Activated naive CD8-positive, alpha-beta T cell treated with anti-CD3 and anti-CD28 coated beads, Interleukin-2, amount 10 ng/mL, durations not matched to agents 7 days and 5 days (primary cell): ENCODE measurements at regions not wholly inside any gene's neighbourhood (a gene's known extent, or its start where the extent isn't known, plus 50 kb on each side); places are given as distances from the start of the nearest gene placed in this dataset.

ENCODE experiments used
- ATAC-seq: fragments of 150-1000 bp; cut with Tn5 transposase; one replicate; pipeline ENCODE4 v1.10.0; 2021; ENCODE audit warnings: low read depth, moderate library complexity
- POLR2A ChIA-PET: fragments of 350-600 bp; sonication (Branson Sonifier 250); formaldehyde crosslinking; loops from one replicate; lab custom pipeline; 2021; ENCODE audit warnings: antibody characterized with exemption; lab: Charles Lee
- DNase-seq: peaks from one replicate; pipeline ENCODE4 v3.0.0; 2021
- H3K27ac Mint-ChIP-seq: one replicate; pipeline ENCODE4 v1.8.0; 2022; ENCODE audit warnings: mild to moderate bottlenecking, mixed read lengths
- H3K27me3 Mint-ChIP-seq: one replicate; pipeline ENCODE4 v1.8.0; 2022; ENCODE audit warnings: mild to moderate bottlenecking, moderate library complexity, mixed read lengths
- H3K36me3 Mint-ChIP-seq: one replicate; pipeline ENCODE4 v1.8.0; 2021; ENCODE audit warnings: mild to moderate bottlenecking, mixed read lengths
- H3K4me1 Mint-ChIP-seq: one replicate; pipeline ENCODE4 v1.8.0; 2021; ENCODE audit warnings: mixed read lengths
- H3K4me3 Mint-ChIP-seq: one replicate; pipeline ENCODE4 v1.8.0; 2022; ENCODE audit warnings: mild to moderate bottlenecking, moderate library complexity, mixed read lengths
- H3K9me3 Mint-ChIP-seq: one replicate; pipeline ENCODE4 v1.8.0; 2021; ENCODE audit warnings: mixed read lengths

DNA sequence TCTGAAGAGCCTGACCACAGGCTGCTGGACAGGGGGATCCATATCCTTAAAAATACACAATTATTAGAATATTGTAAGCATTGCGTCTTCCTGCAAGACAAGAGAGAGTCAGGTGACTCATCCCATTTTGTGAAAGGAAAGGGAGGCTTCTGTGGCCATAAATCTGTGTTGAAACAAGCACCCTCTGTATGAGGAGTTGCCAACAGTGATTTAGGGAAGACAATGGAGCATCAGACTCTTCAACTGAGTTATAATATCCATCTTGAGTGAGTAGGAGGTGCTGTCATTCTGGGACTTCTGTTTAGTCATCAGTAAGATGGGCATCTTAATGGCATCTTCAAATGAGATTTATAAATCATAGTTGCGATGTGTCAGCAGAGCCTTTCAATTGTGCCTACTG lies 554.5 kb downstream of the AACS start:
- DNase-seq (no peak), ATAC-seq (no peak)
- Mint-ChIP-seq H3K4me3 (no peak overlapping the region), H3K27me3 (no peaks in the 10 kb centered on the region), H3K36me3 (no peaks in the 10 kb centered on the region), H3K4me1 (no peaks in the 10 kb centered on the region), H3K27ac (no peak overlapping the region), H3K9me3 (peaks cover 1% of the 10 kb centered on the region)
- POLR2A ChIA-PET, result no interaction called here

DNA sequence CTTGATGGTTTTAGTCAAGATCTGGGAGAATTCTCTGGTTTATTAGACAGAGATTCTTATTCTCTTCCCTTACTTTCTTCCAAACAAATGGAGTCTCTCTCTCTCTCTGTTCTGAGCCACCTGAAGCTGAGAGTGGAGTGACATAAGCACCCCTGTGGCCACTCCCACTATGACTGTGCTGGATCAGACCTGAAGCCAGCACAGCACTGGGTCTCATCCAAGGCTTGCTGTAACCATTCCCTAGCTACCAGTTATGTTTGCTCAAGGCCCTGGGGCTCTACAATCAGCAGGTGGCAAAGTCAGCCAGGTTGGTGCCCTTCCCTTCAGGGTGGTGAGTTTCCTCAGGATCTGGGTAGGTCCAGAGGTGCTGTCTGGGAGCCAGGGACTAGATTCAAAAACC lies 568.5 kb downstream of the AACS start:
- no peak for DNase-seq
- Mint-ChIP-seq H3K27me3 (no peaks in the 10 kb centered on the region), H3K4me1 (no peaks in the 10 kb centered on the region), H3K36me3 (no peaks in the 10 kb centered on the region), H3K9me3 (no peaks in the 10 kb centered on the region), H3K27ac (no peak overlapping the region), H3K4me3 (no peak overlapping the region)
- ATAC-seq, result no peak
- POLR2A ChIA-PET, result no interaction called here

DNA sequence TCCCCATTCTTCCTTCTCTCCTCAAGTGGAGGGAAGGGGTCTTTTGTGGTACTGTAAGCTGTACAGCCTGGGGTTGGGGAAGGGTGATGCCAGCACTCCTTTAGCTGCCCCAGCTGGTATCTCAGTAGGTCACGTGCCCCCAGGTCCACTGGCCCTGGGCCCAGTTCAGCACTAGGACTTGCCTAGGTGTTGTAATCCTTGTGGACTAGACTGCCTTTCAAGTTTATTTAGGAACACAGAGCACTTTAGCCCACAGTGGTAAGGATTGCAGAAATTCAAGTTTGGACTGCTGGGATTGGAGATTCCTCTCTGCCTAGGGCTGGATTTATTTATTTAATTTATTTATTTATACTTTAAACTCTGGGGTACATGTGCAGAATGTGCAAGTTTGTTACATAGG lies 569.6 kb downstream of the AACS start:
- no peak overlapping the region for H3K4me3 Mint-ChIP-seq
- DNase-seq (no peak), ATAC-seq (no peak)
- H3K4me1 Mint-ChIP-seq, result no peaks in the 10 kb centered on the region
- H3K9me3 Mint-ChIP-seq, result no peaks in the 10 kb centered on the region
- POLR2A ChIA-PET, result no interaction called here
- H3K27me3 Mint-ChIP-seq, result no peaks in the 10 kb centered on the region
- no peak overlapping the region for H3K27ac Mint-ChIP-seq
- no peaks in the 10 kb centered on the region for H3K36me3 Mint-ChIP-seq

DNA sequence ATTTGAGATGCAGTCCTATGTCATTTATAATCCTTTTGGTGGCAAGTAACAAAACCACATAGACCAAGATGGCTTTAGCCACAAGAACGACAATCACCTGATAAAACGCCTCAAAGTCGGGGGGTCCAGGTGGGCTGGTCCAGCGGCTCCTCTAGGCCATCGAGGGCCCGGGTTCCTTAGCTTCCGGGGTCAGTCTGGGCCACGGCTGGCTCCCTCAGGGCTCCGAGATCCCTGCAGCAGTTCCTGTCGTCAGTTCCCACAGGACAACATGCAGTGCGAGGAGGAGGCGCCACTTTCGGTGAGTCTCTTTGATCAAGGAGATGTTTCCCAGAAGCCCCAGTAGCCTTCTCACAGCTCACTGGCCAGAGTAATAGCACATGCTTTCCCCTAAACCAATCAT lies 574.6 kb downstream of the AACS start:
- no peak for DNase-seq
- no peaks in the 10 kb centered on the region for H3K9me3 Mint-ChIP-seq
- no peaks in the 10 kb centered on the region for H3K4me1 Mint-ChIP-seq
- H3K36me3 Mint-ChIP-seq, result no peaks in the 10 kb centered on the region
- no peaks in the 10 kb centered on the region for H3K27me3 Mint-ChIP-seq
- POLR2A ChIA-PET, result no interaction called here
- H3K27ac Mint-ChIP-seq, result no peak overlapping the region
- ATAC-seq, result no peak
- H3K4me3 Mint-ChIP-seq, result no peak overlapping the region

DNA sequence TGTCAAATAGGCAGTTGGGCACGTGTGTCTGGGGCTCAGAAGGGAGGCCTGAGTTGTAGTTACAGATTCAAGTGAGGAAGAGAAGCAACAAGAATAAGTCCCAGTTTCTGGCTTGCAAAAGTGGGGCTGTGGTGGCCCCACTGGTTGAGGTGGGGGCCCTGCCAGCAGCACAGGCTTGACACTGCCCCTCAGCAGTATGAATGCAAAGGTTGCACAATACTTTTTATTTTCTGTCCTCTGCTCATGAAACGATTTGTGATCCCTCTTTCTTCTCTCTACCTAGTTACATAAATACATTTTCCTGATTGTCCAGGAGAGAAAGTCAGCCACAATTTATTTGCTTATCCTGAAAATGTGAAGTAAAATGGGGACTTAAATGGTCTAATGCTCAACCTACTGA lies 577.8 kb downstream of the AACS start:
- H3K27ac Mint-ChIP-seq, result no peak overlapping the region
- POLR2A ChIA-PET, result no interaction called here
- H3K4me3 Mint-ChIP-seq, result no peak overlapping the region
- H3K4me1 Mint-ChIP-seq, result no peaks in the 10 kb centered on the region
- no peaks in the 10 kb centered on the region for H3K9me3 Mint-ChIP-seq
- DNase-seq (no peak), ATAC-seq (no peak)
- no peaks in the 10 kb centered on the region for H3K27me3 Mint-ChIP-seq
- no peaks in the 10 kb centered on the region for H3K36me3 Mint-ChIP-seq

DNA sequence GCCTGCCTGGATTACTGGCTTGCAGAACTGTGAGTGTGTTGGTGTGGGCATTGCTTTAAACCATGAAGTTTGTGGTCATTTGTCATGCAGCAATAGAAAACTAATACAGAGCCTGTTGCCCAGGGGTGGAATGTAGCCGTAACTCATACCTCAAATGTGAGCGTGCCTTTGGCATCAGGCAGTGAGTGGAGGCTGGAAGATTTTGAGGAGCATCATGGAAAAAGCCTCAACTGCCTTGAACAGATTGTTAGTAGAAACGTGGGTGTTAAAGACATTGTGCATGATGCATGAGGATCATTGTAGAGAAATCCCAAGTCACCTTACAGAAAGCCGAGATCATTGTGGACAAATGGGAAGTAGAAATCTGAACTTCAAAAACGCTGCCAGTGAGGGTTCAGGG lies 580.5 kb downstream of the AACS start:
- H3K27me3 Mint-ChIP-seq, result no peaks in the 10 kb centered on the region
- no peaks in the 10 kb centered on the region for H3K36me3 Mint-ChIP-seq
- no peaks in the 10 kb centered on the region for H3K4me1 Mint-ChIP-seq
- no peak overlapping the region for H3K4me3 Mint-ChIP-seq
- H3K9me3 Mint-ChIP-seq, result no peaks in the 10 kb centered on the region
- H3K27ac Mint-ChIP-seq, result no peak overlapping the region
- POLR2A ChIA-PET, result no interaction called here
- no peak for DNase-seq
- ATAC-seq, result no peak

DNA sequence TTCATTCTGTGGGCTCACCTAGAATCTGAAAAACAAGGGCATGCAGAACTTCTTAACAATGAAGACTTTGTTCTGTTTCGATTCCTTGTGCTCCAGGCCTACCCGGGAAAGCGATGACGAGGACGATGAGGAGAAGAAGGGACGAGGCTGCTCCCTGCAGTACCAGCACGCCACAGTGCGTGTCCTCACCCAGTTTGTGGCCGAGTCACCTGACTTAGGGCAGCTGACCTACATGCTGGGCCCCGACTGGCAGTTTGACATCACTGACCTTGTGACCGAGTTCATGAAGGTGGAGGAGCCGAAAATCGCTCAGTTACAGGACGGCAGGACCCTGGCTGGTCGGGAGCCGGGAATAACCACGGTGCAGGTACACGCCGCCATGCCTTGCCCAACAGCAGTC lies 585.4 kb downstream of the AACS start:
- Mint-ChIP-seq H3K36me3 (no peaks in the 10 kb centered on the region), H3K27ac (no peak overlapping the region), H3K4me1 (no peaks in the 10 kb centered on the region), H3K27me3 (no peaks in the 10 kb centered on the region), H3K4me3 (no peak overlapping the region), H3K9me3 (peaks cover 3% of the 10 kb centered on the region)
- POLR2A ChIA-PET, result no interaction called here
- DNase-seq (no peak), ATAC-seq (no peak)

DNA sequence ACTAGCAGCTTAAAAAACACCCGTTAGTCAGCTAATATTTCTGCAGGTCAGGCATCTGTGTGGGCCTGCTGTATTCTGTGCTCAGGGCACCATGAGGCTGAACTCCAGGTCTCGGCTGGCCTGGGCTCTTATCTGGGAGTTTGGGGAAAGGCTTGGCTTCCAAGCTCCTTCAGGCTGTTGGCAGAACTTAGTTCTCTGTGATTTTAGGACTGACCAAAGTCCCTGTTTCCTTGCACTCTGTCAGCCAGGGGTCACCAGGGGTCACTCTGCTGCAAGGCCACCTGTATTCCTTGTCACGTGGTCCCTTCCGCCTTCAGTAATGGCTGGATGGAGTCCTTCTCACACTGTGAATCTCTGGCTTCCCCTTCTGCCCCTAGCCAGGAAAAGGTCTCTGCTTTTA lies 586.4 kb downstream of the AACS start:
- ATAC-seq (no peak), DNase-seq (no peak)
- Mint-ChIP-seq H3K27me3 (no peaks in the 10 kb centered on the region), H3K4me3 (no peak overlapping the region), H3K9me3 (peaks cover 3% of the 10 kb centered on the region), H3K36me3 (no peaks in the 10 kb centered on the region), H3K4me1 (no peaks in the 10 kb centered on the region), H3K27ac (no peak overlapping the region)
- POLR2A ChIA-PET, result no interaction called here

DNA sequence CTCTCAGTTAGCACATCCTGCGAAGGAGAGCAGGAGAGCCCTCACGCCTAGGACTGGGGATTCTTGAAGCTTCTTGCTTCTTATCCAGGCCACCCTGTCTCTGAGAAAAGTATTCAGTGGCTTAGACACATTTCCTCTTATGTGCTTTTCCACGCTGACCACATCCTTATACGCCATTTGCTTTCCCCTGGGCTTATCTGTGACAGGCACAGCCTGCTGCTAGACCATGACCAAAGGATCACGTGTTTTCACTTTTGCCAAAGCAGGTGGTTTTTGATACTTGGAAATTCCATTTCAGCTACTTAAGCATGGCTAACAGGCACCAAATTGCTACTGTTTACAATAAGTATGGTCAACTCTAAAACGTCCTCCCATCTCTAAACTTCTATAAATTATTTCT lies 587.4 kb downstream of the AACS start:
- no peak for ATAC-seq
- H3K4me1 Mint-ChIP-seq, result no peaks in the 10 kb centered on the region
- H3K36me3 Mint-ChIP-seq, result no peaks in the 10 kb centered on the region
- POLR2A ChIA-PET, result no interaction called here
- peaks cover 3% of the 10 kb centered on the region for H3K9me3 Mint-ChIP-seq
- DNase-seq, result no peak
- H3K4me3 Mint-ChIP-seq, result no peak overlapping the region
- H3K27ac Mint-ChIP-seq, result no peak overlapping the region
- no peaks in the 10 kb centered on the region for H3K27me3 Mint-ChIP-seq

DNA sequence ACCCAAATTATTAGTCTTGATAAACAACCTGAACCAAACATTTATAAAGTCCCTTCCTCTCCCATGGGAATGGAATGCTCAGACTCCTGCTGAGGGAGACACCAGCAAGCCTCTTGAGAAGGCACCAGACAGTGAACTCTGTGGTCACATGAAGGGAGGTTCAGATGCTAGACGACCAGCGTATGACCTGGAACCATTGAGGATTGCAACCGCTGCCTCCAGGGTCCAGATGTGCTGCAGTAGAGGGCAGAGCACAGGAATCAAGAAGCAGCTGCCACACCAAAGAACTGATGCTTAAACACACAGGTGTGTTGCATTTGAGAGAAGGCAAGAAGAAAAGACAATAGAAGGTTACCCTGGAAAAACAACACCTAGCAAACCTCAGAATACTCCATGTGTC lies 592.4 kb downstream of the AACS start:
- no peak overlapping the region for H3K27ac Mint-ChIP-seq
- H3K27me3 Mint-ChIP-seq, result no peaks in the 10 kb centered on the region
- no peaks in the 10 kb centered on the region for H3K4me1 Mint-ChIP-seq
- H3K4me3 Mint-ChIP-seq, result no peak overlapping the region
- ATAC-seq (no peak), DNase-seq (no peak)
- H3K36me3 Mint-ChIP-seq, result no peaks in the 10 kb centered on the region
- POLR2A ChIA-PET, result no interaction called here
- H3K9me3 Mint-ChIP-seq, result peaks cover 3% of the 10 kb centered on the region

DNA sequence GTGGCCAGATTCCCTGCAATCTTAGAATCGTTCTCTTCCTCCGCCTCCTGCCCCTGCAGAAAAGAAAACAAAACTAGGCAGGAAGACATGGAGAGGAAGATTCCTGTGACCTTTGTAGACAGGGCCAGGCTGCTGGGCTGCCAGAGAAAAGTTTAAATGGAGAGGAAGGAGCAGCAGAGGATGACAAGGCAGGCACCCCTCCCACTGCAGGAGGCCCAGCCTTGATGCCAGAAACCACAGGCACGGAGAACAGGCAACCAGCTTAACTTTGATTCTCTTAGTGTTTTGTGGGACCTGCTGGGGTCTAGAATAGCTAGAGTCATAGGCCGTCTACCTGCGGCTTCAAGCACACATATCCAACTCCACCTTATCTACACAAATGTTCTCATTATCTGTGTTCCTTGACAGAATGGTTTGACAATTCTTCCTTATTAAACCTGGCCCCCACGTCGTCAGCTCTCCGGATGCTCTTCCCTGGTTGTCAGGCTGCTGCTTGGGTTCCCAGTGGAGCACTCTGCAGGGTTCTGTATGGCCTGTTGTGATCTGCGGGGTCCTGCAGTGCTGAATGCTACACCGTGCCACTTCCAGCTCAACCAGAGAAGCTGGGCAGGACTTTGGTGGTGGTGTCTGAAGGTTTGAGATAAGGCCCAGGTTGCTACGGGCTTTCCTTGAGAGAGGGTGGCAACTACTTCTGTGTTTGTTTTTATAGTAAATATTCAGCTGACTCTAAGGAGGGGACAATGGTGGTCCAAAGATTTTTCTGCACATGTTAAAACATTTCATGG lies 609.5 kb downstream of the AACS start:
- no peak overlapping the region for H3K27ac Mint-ChIP-seq
- H3K4me1 Mint-ChIP-seq, result no peaks in the 10 kb centered on the region
- H3K4me3 Mint-ChIP-seq, result no peak overlapping the region
- POLR2A ChIA-PET, result no interaction called here
- ATAC-seq (no peak), DNase-seq (no peak)
- no peaks in the 10 kb centered on the region for H3K9me3 Mint-ChIP-seq
- no peaks in the 10 kb centered on the region for H3K36me3 Mint-ChIP-seq
- no peaks in the 10 kb centered on the region for H3K27me3 Mint-ChIP-seq

DNA sequence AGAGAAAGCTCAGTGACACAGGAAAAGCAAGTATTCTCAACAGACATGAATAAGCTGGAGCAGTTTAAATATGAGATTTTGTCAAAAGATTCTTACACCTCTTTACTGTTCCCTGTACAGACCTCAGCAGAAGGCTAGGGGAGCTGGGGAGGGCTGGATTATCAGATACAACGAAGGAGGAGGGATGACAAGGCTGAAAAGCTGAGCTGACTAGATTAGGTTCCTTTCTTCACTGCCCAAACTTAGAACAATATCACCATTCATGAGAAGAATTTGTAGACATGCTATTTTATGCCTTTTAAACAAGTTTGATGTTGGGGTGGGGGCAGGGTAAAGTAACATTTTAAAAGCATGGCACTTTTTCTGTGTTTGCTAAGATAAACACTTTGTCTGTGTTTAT lies 611.1 kb downstream of the AACS start:
- no peaks in the 10 kb centered on the region for H3K36me3 Mint-ChIP-seq
- POLR2A ChIA-PET, result no interaction called here
- no peaks in the 10 kb centered on the region for H3K4me1 Mint-ChIP-seq
- H3K27me3 Mint-ChIP-seq, result no peaks in the 10 kb centered on the region
- H3K27ac Mint-ChIP-seq, result no peak overlapping the region
- H3K9me3 Mint-ChIP-seq, result peaks cover 3% of the 10 kb centered on the region
- DNase-seq (no peak), ATAC-seq (no peak)
- H3K4me3 Mint-ChIP-seq, result no peak overlapping the region

DNA sequence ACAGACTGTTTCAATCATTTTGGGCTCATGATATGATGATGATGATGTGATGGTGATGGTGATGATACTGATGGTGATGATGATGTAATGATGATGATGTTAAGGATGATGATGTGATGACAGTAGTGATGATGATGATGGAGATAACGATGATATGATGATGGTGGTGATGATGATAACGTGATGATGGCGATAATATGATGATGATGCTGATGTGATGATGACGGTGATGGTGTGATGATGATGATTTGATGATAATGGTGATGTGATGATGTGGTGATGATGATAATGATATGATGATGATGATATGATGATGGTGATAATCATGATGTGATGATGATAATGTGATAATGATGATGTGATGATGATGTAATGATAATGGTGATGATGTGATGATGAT lies 612.6 kb downstream of the AACS start:
- DNase-seq (no peak), ATAC-seq (no peak)
- POLR2A ChIA-PET, result no interaction called here
- H3K9me3 Mint-ChIP-seq, result peaks cover 3% of the 10 kb centered on the region
- no peaks in the 10 kb centered on the region for H3K4me1 Mint-ChIP-seq
- H3K4me3 Mint-ChIP-seq, result no peak overlapping the region
- H3K36me3 Mint-ChIP-seq, result no peaks in the 10 kb centered on the region
- no peak overlapping the region for H3K27ac Mint-ChIP-seq
- H3K27me3 Mint-ChIP-seq, result no peaks in the 10 kb centered on the region

DNA sequence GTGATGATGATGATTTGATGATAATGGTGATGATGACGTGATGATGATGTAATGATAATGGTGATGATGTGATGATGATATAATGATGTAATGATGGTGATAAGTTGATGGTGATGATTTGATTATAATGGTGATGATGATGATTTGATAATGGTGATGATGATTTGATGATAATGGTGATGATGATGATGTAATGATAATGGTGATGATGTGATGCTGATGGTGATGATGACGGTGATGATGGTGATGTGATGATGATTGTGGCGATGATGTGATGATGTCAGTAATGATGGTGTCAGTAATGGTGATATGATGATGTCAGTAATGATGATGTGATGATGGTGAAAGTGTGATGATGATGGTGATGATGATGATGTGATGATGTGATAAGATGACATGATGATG lies 613.4 kb downstream of the AACS start:
- DNase-seq (no peak), ATAC-seq (no peak)
- no peaks in the 10 kb centered on the region for H3K27me3 Mint-ChIP-seq
- no peaks in the 10 kb centered on the region for H3K36me3 Mint-ChIP-seq
- POLR2A ChIA-PET, result no interaction called here
- no peaks in the 10 kb centered on the region for H3K4me1 Mint-ChIP-seq
- no peak overlapping the region for H3K4me3 Mint-ChIP-seq
- H3K27ac Mint-ChIP-seq, result no peak overlapping the region
- H3K9me3 Mint-ChIP-seq, result peaks cover 3% of the 10 kb centered on the region
